ENCODE measurements at regions not wholly inside any gene's neighbourhood (a gene's known extent, or its start where the extent isn't known, plus 50 kb on each side); places are given as distances from the start of the nearest gene placed in this dataset.
"Not testable (repeated sequence)": the region's sequence is repeated elsewhere in the genome, so short reads cannot be mapped to it uniquely, and the experiment has no call there.

DNA sequence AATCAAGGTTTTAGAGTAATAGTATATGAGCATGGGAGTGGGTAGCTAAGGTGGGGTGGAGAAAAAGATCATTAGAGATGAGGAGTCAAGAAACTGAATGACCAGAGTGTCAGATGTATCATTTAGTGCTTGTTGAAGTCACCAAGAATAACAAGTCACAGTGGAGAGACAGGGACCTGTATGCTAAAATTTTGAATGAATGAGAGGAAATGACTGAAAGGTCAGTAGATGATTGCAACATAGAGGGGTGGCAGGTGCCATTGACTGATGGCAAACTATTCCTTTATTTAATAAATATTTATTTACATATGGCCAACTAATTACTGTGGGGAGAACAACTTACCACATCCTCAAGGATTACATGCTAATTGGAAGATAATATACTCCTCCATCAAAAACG is 75.0 kb upstream of the ANKRD28 start:
- no peak for DNase-seq (ENCODE audit: low read depth)
- TF ChIP-seq, protein P1, sequence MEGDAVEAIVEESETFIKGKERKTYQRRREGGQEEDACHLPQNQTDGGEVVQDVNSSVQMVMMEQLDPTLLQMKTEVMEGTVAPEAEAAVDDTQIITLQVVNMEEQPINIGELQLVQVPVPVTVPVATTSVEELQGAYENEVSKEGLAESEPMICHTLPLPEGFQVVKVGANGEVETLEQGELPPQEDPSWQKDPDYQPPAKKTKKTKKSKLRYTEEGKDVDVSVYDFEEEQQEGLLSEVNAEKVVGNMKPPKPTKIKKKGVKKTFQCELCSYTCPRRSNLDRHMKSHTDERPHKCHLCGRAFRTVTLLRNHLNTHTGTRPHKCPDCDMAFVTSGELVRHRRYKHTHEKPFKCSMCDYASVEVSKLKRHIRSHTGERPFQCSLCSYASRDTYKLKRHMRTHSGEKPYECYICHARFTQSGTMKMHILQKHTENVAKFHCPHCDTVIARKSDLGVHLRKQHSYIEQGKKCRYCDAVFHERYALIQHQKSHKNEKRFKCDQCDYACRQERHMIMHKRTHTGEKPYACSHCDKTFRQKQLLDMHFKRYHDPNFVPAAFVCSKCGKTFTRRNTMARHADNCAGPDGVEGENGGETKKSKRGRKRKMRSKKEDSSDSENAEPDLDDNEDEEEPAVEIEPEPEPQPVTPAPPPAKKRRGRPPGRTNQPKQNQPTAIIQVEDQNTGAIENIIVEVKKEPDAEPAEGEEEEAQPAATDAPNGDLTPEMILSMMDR (IDR thresholded peaks at IDR 0.05; ENCODE audit: insufficient read depth, low read length, poor library complexity, severe bottlenecking): no peak
- no peaks in the 10 kb centered on the region for H3K27me3 ChIP-seq (ENCODE audit: control insufficient read depth, insufficient read depth, low read length)

GRCh38 chr3:15873415-15873814 is 75.6 kb upstream of the ANKRD28 start:
- no peak for DNase-seq (ENCODE audit: low read depth)
- H3K27me3 ChIP-seq (ENCODE audit: control insufficient read depth, insufficient read depth, low read length): no peaks in the 10 kb centered on the region
- TF ChIP-seq, protein P1 (IDR thresholded peaks at IDR 0.05; ENCODE audit: insufficient read depth, low read length, poor library complexity, severe bottlenecking): no peak
- no peak overlapping the region for H3K4me3 ChIP-seq (ENCODE audit: low read depth, low read length)
- no peaks in the 10 kb centered on the region for H3K36me3 ChIP-seq (ENCODE audit: control insufficient read depth, insufficient read depth, low read length)

More for the DNA sequence above, 75.0 kb upstream of the ANKRD28 start:
- Histone ChIP-seq H3K4me3 (ENCODE audit: low read depth, low read length) (no peak overlapping the region), H3K36me3 (ENCODE audit: control insufficient read depth, insufficient read depth, low read length) (no peaks in the 10 kb centered on the region)

DNA sequence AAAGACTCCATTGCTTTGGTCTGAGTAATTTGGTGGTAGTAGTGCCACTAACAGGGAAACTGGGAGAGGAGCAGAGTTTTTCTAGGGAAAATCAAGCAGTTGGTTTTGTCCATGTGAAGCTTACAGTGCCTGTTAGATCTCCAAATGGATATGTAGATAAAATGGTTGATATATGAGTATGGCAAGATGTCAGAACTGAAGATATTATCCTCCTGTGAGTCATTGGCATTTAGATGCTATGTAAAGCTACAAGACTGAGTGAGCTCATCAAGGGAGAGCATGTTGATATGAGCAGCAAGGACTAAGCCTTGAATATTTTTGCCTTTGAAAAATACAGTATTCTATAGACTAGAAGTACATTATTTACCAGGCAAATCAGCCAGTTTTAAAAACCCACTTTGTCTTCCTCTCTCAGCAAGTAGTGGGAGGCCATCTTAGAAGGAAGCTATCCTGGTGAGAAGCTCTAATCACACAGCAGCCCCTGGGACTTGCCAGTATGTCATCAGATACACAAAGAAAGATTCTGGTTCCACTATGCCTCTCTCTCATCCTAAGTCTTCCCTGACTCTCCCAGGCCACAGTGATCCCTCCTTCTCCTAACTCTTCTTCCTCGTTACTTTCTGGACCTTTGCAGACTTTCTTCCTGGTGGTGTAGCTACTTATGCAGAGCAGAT is 77.4 kb upstream of the ANKRD28 start:
- no peak overlapping the region for H3K4me3 ChIP-seq (ENCODE audit: low read depth, low read length)
- H3K27me3 ChIP-seq (ENCODE audit: control insufficient read depth, insufficient read depth, low read length): no peaks in the 10 kb centered on the region
- H3K36me3 ChIP-seq (ENCODE audit: control insufficient read depth, insufficient read depth, low read length): no peaks in the 10 kb centered on the region
- no peak for DNase-seq (ENCODE audit: low read depth)
- TF ChIP-seq, protein P1 (IDR thresholded peaks at IDR 0.05; ENCODE audit: insufficient read depth, low read length, poor library complexity, severe bottlenecking): no peak

DNA sequence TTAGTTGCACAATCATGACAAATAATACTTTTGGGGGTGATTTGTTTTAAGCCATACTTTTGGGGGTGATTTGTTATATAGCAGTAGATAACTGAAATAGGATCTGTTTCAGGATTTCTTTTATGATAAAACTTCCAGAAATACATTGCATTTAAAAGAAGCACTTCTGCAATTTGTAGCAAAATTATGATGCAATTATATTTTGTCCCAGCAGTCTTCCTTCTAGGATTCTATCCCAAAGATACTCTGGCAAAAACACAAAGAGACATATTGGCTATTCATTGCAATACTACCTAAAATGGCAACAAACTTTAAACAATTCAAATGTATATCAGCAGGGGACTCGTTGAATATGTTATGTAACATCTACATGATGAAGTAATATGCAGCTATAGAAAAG is 78.9 kb upstream of the ANKRD28 start:
- Histone ChIP-seq H3K27me3 (ENCODE audit: control insufficient read depth, insufficient read depth, low read length) (no peaks in the 10 kb centered on the region), H3K36me3 (ENCODE audit: control insufficient read depth, insufficient read depth, low read length) (no peaks in the 10 kb centered on the region), H3K4me3 (ENCODE audit: low read depth, low read length) (no peak overlapping the region)
- DNase-seq (ENCODE audit: low read depth): no peak
- TF ChIP-seq, protein P1 (IDR thresholded peaks at IDR 0.05; ENCODE audit: insufficient read depth, low read length, poor library complexity, severe bottlenecking): no peak

DNA sequence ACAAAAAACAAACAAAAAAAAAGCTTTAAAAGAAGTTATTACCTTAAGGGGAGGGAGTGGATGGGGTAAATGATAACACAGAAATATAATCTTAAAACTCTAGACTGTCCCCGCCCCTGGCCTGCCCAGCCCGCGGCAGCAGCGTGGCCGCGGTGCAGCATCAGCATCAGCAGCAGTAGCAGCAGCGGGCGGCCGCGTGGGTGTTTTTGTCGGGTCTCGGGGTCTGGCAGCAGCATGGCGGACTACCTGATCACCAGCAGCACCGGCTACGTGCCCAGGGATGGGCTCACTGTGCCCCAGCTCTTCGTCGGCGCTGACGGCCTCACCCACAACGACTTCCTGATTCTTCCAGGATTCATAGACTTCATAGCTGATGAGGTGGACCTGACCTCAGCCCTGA is 80.0 kb upstream of the ANKRD28 start:
- H3K36me3 ChIP-seq (ENCODE audit: control insufficient read depth, insufficient read depth, low read length): no peaks in the 10 kb centered on the region
- H3K27me3 ChIP-seq (ENCODE audit: control insufficient read depth, insufficient read depth, low read length): no peaks in the 10 kb centered on the region
- no peak for DNase-seq (ENCODE audit: low read depth)
- TF ChIP-seq, protein P1 (IDR thresholded peaks at IDR 0.05; ENCODE audit: insufficient read depth, low read length, poor library complexity, severe bottlenecking): no peak
- no peak overlapping the region for H3K4me3 ChIP-seq (ENCODE audit: low read depth, low read length)

- not testable (repeated sequence) for DNase-seq (ENCODE audit: low read depth); H3K27me3 ChIP-seq (ENCODE audit: control insufficient read depth, insufficient read depth, low read length); H3K4me3 ChIP-seq (ENCODE audit: low read depth, low read length); H3K36me3 ChIP-seq (ENCODE audit: control insufficient read depth, insufficient read depth, low read length)
Measured at GRCh38 chr3:15879787-15880186, 82.0 kb upstream of the ANKRD28 start.
